ENCODE measurements at regions not wholly inside any gene's neighbourhood (a gene's known extent, or its start where the extent isn't known, plus 50 kb on each side); places are given as distances from the start of the nearest gene placed in this dataset.
"Not testable (repeated sequence)": the region's sequence is repeated elsewhere in the genome, so short reads cannot be mapped to it uniquely, and the experiment has no call there.

- POLR2A ChIA-PET, CTCF ChIA-PET: not testable (repeated sequence)
These were observed 845.6 kb upstream of the ANO3 start for GRCh38 chr11:25486338-25486737.

- POLR2A ChIA-PET, CTCF ChIA-PET: not testable (repeated sequence)
These were observed 843.8 kb upstream of the ANO3 start for GRCh38 chr11:25488176-25488575.

DNA sequence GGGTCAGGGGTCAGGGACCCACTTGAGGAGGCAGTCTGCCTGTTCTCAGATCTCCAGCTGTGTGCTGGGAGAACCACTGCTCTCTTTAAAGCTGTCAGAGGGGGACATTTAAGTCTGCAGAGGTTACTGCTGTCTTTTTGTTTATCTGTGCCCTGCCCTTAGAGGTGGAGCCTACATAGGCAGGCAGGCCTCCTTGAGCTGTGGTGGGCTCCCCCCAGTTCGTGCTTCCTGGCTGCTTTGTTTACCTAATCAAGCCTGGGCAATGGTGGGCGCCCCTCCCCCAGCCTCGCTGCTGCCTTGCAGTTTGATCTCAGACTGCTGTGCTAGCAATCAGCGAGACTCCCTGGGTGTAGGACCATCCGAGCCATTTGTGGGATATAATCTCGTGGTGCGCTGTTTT, 830.5 kb upstream of the ANO3 start:
- POLR2A ChIA-PET, CTCF ChIA-PET: not testable (repeated sequence)

GRCh38 chr11:25515576-25515975, 816.4 kb upstream of the ANO3 start:
- POLR2A ChIA-PET, result no interaction called here
- CTCF ChIA-PET, result no interaction called here

DNA sequence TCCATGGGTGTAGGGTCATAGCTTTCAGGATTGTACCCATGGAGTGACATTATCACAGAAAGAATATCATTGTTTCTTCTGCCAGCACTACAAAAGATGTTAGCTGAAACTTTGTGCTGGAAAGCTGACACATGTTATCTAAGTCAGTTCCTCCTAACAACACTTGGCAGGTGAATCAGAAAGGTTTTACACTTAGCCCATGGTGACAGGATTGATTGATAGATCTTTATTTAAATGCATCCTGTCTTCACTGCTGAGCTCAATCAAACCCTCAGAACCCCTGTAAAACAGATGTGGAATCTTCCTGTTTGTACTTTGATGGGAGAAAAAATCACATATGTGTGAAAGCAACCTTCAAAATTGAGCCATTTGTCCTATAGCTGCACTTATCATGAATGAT, 811.5 kb upstream of the ANO3 start:
- CTCF ChIA-PET, result no interaction called here

DNA sequence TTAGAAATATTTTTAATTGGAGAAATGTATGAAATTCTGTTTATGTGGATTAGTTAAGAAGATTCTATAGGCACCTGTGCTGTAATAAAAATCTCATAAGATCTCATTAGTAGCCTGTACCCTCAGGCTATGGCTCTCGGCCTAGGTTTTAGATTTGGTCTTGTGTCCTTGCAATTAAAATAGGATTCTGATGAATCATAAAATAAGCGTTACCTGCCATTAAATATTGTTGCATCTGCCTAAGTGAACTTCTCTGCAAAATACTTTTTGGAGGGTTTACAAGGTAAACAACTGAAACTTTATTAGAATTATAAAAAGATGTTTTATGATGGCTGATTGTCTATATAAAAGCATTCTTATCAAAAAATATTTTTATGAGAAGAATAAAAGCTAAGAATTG, 804.1 kb upstream of the ANO3 start:
- ChIA-PET POLR2A (no interaction called here), CTCF (no interaction called here)

More for the DNA sequence above, 811.5 kb upstream of the ANO3 start:
- POLR2A ChIA-PET, result no interaction called here

DNA sequence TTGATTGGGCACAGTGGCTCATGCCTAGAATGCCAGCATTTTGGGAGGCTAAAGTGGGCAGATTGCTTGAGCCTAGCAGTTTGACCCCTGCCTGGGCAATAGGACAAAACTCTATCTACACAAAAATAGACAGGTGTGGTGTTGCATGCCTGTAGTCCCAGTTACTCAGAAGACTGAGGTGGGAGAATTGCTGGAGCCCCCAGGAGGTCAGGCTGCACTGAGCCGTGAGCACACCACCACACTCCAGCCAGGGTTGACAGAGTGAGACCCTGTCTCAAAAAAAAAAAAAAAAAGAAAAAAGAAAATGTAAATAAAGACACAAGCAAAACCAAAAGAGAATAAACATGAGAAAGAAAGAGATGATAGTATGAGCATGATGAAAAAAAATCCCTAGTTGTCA, 802.4 kb upstream of the ANO3 start:
- POLR2A ChIA-PET, result no interaction called here
- CTCF ChIA-PET, result no interaction called here

DNA sequence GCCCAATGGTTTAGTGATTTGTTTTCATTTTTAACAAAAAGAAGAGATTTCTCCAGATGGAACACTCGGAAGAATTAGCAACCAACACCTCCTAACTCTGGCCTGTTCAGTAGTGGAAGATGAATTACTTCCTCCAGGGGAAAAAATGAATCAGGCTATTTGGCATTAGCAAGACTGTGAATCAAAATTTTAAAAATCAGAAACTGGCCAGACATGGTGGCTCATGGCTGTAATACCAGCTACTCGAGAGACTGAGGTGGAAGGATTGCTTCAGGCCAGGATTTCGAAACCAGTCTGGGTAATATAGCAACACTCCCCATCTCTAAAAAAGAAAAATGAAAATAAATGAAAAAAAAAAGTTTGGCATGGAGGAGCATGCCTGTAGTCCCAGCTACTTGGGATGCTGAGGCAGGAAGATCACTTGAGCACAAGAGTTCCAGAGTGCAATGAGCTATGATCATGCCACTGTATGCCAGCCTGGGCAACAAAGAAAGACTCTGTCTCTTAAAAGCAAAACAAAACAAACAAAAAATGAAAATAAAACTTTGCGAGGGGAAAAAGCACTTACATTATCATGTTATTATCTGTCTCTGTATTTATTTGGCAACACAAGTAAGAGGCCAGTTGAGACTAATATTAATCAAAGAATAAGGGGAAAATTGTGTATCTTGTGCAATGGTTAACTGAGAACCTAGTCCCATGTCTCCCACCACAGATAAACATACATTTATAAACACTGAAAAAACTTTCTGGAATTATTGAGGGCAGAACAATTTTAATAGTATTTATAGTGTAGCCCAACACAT, 796.3 kb upstream of the ANO3 start:
- ChIA-PET POLR2A (no interaction called here), CTCF (no interaction called here)

GRCh38 chr11:25536289-25536688, 795.6 kb upstream of the ANO3 start:
- CTCF ChIA-PET, result no interaction called here
- POLR2A ChIA-PET, result no interaction called here

- CTCF ChIA-PET, result no interaction called here
- POLR2A ChIA-PET, result no interaction called here
These were observed 794.5 kb upstream of the ANO3 start for GRCh38 chr11:25537393-25537792.

DNA sequence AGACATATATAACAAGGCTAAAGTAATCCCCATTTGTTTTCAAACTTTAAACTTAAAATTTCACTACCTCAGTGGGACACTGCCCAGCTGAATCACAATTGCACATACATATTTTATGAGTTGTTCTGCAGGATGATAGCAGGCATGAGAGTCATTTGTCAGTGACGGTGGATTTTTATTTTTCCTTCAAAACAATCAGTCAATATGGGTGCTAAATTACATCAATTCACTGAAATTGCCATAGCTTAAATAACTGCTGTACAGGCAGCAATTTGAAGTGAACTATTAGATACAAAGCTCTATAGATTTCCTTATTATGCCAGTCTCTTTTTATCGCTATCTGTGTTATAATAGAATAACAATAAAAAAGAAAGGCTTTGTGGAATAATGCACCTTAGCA, 784.6 kb upstream of the ANO3 start:
- ChIA-PET CTCF (no interaction called here), POLR2A (no interaction called here)

GRCh38 chr11:25562417-25562816, 769.5 kb upstream of the ANO3 start:
- ChIA-PET CTCF (no interaction called here), POLR2A (no interaction called here)

DNA sequence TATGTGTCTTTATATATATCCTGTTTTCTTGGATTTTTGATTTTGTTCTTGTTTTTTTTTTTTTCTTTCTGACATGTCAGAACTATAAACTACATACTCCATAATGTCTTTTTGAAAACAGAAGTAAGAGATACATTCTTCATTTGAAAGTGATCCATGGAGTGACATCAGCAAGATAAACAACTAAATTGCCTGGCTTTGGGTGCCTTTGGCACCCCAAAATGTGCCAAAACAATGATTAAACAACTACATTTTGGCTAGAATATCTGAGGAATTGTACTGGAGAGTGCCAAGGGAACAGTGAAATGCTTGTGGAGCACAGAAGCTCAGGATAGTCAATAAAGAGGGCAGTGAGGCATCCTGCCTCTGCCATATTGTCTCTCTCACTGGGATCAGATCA, 766.1 kb upstream of the ANO3 start:
- ChIA-PET POLR2A (no interaction called here), CTCF (no interaction called here)

- CTCF ChIA-PET, result no interaction called here
These were observed 765.4 kb upstream of the ANO3 start for GRCh38 chr11:25566298-25567200.

GRCh38 chr11:25576320-25576719, 755.6 kb upstream of the ANO3 start:
- ChIA-PET POLR2A (no interaction called here), CTCF (no interaction called here)

More at GRCh38 chr11:25566298-25567200, 765.4 kb upstream of the ANO3 start:
- POLR2A ChIA-PET, result no interaction called here

DNA sequence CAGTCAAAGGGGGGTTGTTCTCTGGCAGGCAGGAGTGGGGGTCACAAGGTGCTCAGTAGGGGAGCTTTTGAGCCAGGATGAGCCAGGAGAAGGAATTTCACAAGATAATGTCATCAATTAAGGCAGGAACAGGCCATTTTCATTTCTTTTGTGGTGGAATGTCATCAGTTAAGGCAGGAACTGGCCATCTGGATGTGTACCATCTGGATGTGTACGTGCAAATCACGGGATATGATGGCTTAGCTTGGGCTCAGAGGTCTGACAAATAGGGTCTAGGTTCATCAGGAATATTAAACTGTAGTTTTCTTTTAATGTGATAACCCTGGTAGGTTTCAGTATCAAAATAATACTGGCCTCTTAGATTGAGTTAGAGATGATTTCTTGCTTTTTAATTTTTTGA, 752.4 kb upstream of the ANO3 start:
- CTCF ChIA-PET, POLR2A ChIA-PET: not testable (repeated sequence)

DNA sequence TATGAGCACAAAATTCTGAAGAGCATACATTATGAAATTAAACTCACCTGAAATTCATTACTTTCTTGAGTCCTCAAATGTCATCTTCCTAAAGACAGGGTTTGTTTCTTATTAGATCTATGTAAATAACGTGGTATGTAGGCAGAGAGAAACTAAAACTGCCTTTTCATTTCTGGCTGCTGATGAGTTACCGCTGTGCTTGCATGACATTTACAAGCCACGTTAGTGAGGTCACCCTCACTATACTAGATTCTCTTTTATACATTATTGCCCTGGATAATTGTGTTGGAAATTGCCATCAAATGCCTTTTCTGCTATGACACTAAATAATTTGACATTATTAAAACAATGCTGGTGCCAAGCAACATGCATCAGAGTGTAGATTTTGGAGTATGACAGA, 748.3 kb upstream of the ANO3 start:
- ChIA-PET CTCF (no interaction called here), POLR2A (no interaction called here)

GRCh38 chr11:25587496-25587895, 744.4 kb upstream of the ANO3 start:
- POLR2A ChIA-PET, result no interaction called here
- CTCF ChIA-PET, result no interaction called here

GRCh38 chr11:25593221-25593620, 738.7 kb upstream of the ANO3 start:
- CTCF ChIA-PET, result no interaction called here
- POLR2A ChIA-PET, result no interaction called here

GRCh38 chr11:25596701-25597100, 735.2 kb upstream of the ANO3 start:
- ChIA-PET POLR2A (no interaction called here), CTCF (no interaction called here)

DNA sequence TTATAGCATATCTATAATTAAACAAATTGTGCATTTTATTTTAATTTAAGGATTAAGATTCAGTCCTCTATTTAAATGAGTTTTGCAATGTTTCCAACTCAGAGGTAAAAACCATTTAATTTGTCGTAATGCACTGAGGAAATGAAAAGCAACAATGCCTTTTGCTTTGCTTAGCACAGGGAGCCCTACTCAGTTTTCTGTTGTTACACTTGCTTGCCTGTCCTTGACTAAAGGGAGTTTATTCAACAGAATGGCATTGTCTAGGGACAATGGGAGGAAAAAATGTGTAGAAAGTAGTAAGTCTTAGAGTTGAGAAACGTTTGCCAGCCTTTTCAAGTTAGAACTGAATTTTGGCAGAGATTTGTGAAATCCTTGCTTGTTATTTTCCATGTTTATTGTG, 734.2 kb upstream of the ANO3 start:
- CTCF ChIA-PET, result no interaction called here
- POLR2A ChIA-PET, result no interaction called here

DNA sequence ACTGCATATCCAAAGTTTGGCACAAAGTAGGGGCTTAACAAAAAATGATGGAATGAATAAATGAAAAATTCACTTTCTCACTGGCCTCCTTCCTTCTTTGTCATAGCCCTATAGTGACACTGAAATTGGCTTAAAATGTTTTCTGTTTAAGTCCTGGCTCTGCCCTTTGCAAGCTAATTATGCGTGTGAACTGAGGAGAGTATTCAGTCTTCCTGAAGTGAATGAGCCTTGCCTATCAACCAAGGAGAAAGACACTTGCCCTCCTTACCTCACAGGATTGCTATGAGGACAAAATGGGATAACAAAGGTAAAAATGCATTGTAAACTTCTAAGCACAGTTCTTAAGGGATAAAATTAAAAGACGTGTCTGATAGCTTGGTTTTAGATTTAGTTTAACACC, 729.8 kb upstream of the ANO3 start:
- CTCF ChIA-PET, result no interaction called here
- POLR2A ChIA-PET, result no interaction called here

Data from activated CD8-positive, alpha-beta memory T cell treated with anti-CD3 and anti-CD28 coated beads for 36 hours (primary cell).